Right lung (tissue), 2 donors: ENCODE measurements at regions not wholly inside any gene's neighbourhood (a gene's known extent, or its start where the extent isn't known, plus 50 kb on each side); places are given as distances from the start of the nearest gene placed in this dataset.

Source experiments
- DNase-seq, 2 donors: peaks; one replicate each; pipeline ENCODE4 v3.0.0-alpha.2; 2013

GRCh38 chrX:115491766-115492165 is 69.2 kb upstream of the PLS3 start:
- DNase-seq, result no peak

- DNase-seq, result no peak
These were observed 68.0 kb upstream of the PLS3 start for GRCh38 chrX:115493015-115493414.

- DNase-seq, result no peak
These were observed 66.8 kb upstream of the PLS3 start for GRCh38 chrX:115494161-115494560.

- DNase-seq, result no peak
These were observed 61.7 kb upstream of the PLS3 start for GRCh38 chrX:115499112-115499805.

GRCh38 chrX:115503099-115503498 is 57.9 kb upstream of the PLS3 start:
- no peak for DNase-seq

- no peak for DNase-seq
These were observed 56.8 kb upstream of the PLS3 start for GRCh38 chrX:115504167-115504566.
